SK-N-SH (cell line): ENCODE measurements at regions not wholly inside any gene's neighbourhood (a gene's known extent, or its start where the extent isn't known, plus 50 kb on each side); places are given as distances from the start of the nearest gene placed in this dataset.

Experiments used
- CTCF ChIA-PET: fragments of 300-600, 350-600 bp; formaldehyde crosslinking; extraction: SDS; loops from one replicate; lab custom pipeline; 2021; lab: Yijun Ruan, JAX
- POLR2A ChIA-PET: fragments of 350-600 bp; sonication (Branson Sonifier 250); formaldehyde crosslinking; extraction: SDS; loops from one replicate; lab custom pipeline; 2020; ENCODE audit warnings: antibody characterized with exemption, inconsistent platforms; lab: Yijun Ruan, JAX
- DNase-seq: peaks from one replicate; pipeline ENCODE4 v3.0.0; 2012
- H2AFZ ChIP-seq: fragments of 200-600 bp; sonication (generic); 2 replicates; pipeline ENCODE4 v1.8.1; 2016; ENCODE audit warnings: antibody characterized with exemption, mild to moderate bottlenecking, low read depth
- H3F3A ChIP-seq: fragments of 200-600 bp; sonication (generic); replicated peaks from 2 replicates; pipeline ENCODE3; 2016; ENCODE audit warnings: antibody characterized with exemption, mild to moderate bottlenecking; ENCODE audit not compliant: insufficient read depth
- H3K27ac ChIP-seq, 2 experiments: fragments of 200-500 bp in 1 of 2; fragments of 200-600 bp in 1 of 2; sonication (Bioruptor generic) in 1 of 2; sonication (generic), shearing (Covaris generic) in 1 of 2; 2 replicates each; pipeline versions ENCODE4 v1.5.1 to v1.6.1; 2014 to 2016; ENCODE audit warnings: low read depth in 2 of 2, inconsistent platforms in 1 of 2, low read length in 1 of 2, mild to moderate bottlenecking in 1 of 2, mixed read lengths in 1 of 2
- H3K27me3 ChIP-seq: fragments of 200-600 bp; sonication (generic), shearing (Covaris generic); 2 replicates; pipeline ENCODE4 v1.6.1; 2016; ENCODE audit warnings: mixed run types; ENCODE audit not compliant: insufficient read depth
- H3K36me3 ChIP-seq, 2 experiments: fragments of 200-500 bp in 1 of 2; fragments of 200-600 bp in 1 of 2; sonication (Bioruptor generic) in 1 of 2; sonication (generic) in 1 of 2; replicated peaks in 1 of 2; 2 replicates each; pipeline versions ENCODE3 to v1.5.1; 2014 to 2016; ENCODE audit warnings: low read length in 1 of 2, mild to moderate bottlenecking in 1 of 2; ENCODE audit not compliant: insufficient read depth in 2 of 2, control insufficient read depth in 1 of 2
- H3K4me1 ChIP-seq, 2 experiments: fragments of 200-500 bp in 1 of 2; fragments of 200-600 bp in 1 of 2; sonication (Bioruptor generic) in 1 of 2; sonication (generic), shearing (Covaris generic) in 1 of 2; 2 replicates each; pipeline versions ENCODE4 v1.5.1 to v1.6.1; 2014 to 2016; ENCODE audit warnings: low read depth in 1 of 2, low read length in 1 of 2, mixed run types in 1 of 2; ENCODE audit not compliant: insufficient read depth in 2 of 2, control insufficient read depth in 1 of 2
- H3K4me2 ChIP-seq: fragments of 200-600 bp; sonication (generic), shearing (Covaris generic); 2 replicates; pipeline ENCODE4 v1.6.1; 2017; ENCODE audit warnings: mixed run types
- H3K4me3 ChIP-seq, 2 experiments: fragments of 200-500 bp in 1 of 2; fragments of 200-600 bp in 1 of 2; sonication (Bioruptor generic) in 1 of 2; sonication (generic), shearing (Covaris generic) in 1 of 2; 2 replicates each; pipeline versions ENCODE4 v1.5.1 to v1.8.1; 2014 to 2016; ENCODE audit warnings: low read depth in 2 of 2, inconsistent platforms in 1 of 2, low read length in 1 of 2, mild to moderate bottlenecking in 1 of 2, mixed read lengths in 1 of 2, moderate library complexity in 1 of 2
- H3K79me2 ChIP-seq: fragments of 200-600 bp; sonication (generic); 2 replicates; pipeline ENCODE4 v1.8.1; 2017; ENCODE audit warnings: mild to moderate bottlenecking; ENCODE audit not compliant: insufficient read depth
- H3K9ac ChIP-seq: fragments of 200-600 bp; sonication (generic); 2 replicates; pipeline ENCODE4 v1.6.1; 2017; ENCODE audit warnings: mixed run types
- H3K9me2 ChIP-seq: fragments of 200-600 bp; sonication (generic); 2 replicates; pipeline ENCODE4 v1.6.1; 2017; ENCODE audit warnings: mixed run types
- H3K9me3 ChIP-seq: fragments of 200-600 bp; sonication (generic); 2 replicates; pipeline ENCODE4 v1.6.1; 2017; ENCODE audit warnings: mixed run types, mild to moderate bottlenecking, moderate library complexity
- H4K20me1 ChIP-seq: fragments of 200-600 bp; sonication (generic); 2 replicates; pipeline ENCODE4 v1.6.1; 2017; ENCODE audit warnings: mild to moderate bottlenecking, mixed run types; ENCODE audit not compliant: insufficient read depth
- FOXM1 ChIP-seq: IDR thresholded peaks from 2 replicates; pipeline ENCODE4 v1.4.0; 2012; ENCODE audit warnings: low read depth, mild to moderate bottlenecking
- JUND ChIP-seq: IDR thresholded peaks from 2 replicates; pipeline ENCODE4 v1.4.0; 2012
- MEF2A ChIP-seq: IDR thresholded peaks from 2 replicates; pipeline ENCODE4 v1.4.0; 2012; ENCODE audit warnings: low read depth, borderline replicate concordance
- NRF1 ChIP-seq: IDR thresholded peaks from 2 replicates; pipeline ENCODE4 v1.6.1; 2012; ENCODE audit warnings: low read depth, mild to moderate bottlenecking, low read length
- RFX5 ChIP-seq: IDR thresholded peaks from 2 replicates; pipeline ENCODE4 v1.6.1; 2012; ENCODE audit warnings: mild to moderate bottlenecking, improper control_type of control experiment, low read length
- RXRA ChIP-seq: IDR thresholded peaks from 2 replicates; pipeline ENCODE4 v1.4.0; 2012; ENCODE audit warnings: low read depth, mild to moderate bottlenecking, borderline replicate concordance
- WGBS: methylation state at CpG from one replicate; pipeline ENCODE4 v1.1.6; 2017; ENCODE audit warnings: low lambda C conversion rate; 5-methylcytosine and 5-hydroxymethylcytosine counted together
- TF ChIP-seq, protein P1 (sequence below): fragments of 150-350 bp; IDR thresholded peaks from 2 replicates; pipeline ENCODE4 v1.6.1; 2016; ENCODE audit warnings: mild to moderate bottlenecking, low read depth, low read length
- TF ChIP-seq, protein P2 (sequence below): IDR thresholded peaks from 2 replicates; pipeline ENCODE4 v1.4.0; 2012; ENCODE audit warnings: low read depth
- TF ChIP-seq, protein P3 (sequence below): fragments of 150-350 bp; IDR thresholded peaks from 2 replicates; pipeline ENCODE4 v1.6.1; 2017; ENCODE audit warnings: antibody characterized with exemption, low read length, low read depth, borderline replicate concordance
- TF ChIP-seq, protein P4 (sequence below): IDR thresholded peaks from 2 replicates; pipeline ENCODE4; 2012
- TF ChIP-seq, protein P5 (sequence below): IDR thresholded peaks from 2 replicates; pipeline ENCODE4 v1.4.0; 2012; ENCODE audit warnings: low read depth, borderline replicate concordance

DNA sequence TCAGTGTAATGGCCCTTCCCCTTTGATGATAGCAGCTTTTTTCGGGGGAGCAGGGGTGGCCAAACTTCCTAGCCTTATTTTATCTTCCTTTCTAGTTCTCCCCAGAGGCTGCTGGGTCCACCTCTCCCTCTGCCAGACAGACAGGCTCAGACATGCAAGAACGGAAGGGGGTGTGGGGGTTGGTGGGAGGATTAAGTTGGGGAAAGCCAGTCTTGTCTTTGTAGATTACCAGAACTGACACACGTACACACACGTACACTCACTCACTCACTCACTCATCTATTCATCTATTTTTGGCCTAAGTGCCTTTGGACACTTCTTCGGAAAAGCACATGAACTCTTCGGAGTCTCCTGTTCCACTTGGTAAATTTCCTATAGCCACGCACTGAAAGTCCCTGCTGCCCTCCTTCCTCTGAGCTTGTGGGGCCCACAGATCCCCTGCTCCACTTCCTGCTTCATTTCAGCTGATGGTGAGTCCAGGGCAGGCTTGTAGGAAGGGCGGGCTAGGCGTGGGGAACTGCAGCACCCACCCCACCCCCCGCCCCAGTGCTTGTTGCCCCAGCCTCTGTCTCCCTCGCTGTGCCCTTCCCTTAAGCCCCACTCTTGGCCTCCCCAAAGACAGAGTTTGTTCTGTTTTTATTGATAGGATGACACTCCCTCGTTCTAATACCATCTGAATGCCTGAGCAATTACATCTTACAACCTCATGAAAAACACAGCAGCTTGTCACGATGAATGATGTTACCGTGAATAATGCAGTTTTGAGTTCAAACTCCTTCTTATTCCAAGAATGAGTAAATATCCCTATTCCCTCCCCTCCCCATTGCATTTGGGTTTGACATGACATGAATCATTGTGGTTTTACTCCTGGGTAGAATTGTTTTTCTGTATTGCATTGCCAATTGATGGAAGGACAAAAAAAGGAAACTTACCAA is 60.7 kb upstream of the ATP5PO start (continued):
- TF ChIP-seq, protein P1, sequence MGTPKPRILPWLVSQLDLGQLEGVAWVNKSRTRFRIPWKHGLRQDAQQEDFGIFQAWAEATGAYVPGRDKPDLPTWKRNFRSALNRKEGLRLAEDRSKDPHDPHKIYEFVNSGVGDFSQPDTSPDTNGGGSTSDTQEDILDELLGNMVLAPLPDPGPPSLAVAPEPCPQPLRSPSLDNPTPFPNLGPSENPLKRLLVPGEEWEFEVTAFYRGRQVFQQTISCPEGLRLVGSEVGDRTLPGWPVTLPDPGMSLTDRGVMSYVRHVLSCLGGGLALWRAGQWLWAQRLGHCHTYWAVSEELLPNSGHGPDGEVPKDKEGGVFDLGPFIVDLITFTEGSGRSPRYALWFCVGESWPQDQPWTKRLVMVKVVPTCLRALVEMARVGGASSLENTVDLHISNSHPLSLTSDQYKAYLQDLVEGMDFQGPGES = no peak
- TF ChIP-seq NRF1 = no peak
- TF ChIP-seq, protein P2, sequence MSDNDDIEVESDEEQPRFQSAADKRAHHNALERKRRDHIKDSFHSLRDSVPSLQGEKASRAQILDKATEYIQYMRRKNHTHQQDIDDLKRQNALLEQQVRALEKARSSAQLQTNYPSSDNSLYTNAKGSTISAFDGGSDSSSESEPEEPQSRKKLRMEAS = peak; percentile 45; the same call in 1 of the 2 replicates
- TF ChIP-seq, protein P3, sequence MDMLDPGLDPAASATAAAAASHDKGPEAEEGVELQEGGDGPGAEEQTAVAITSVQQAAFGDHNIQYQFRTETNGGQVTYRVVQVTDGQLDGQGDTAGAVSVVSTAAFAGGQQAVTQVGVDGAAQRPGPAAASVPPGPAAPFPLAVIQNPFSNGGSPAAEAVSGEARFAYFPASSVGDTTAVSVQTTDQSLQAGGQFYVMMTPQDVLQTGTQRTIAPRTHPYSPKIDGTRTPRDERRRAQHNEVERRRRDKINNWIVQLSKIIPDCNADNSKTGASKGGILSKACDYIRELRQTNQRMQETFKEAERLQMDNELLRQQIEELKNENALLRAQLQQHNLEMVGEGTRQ = no peak
- TF ChIP-seq RFX5 = no peak
- TF ChIP-seq, protein P4, sequence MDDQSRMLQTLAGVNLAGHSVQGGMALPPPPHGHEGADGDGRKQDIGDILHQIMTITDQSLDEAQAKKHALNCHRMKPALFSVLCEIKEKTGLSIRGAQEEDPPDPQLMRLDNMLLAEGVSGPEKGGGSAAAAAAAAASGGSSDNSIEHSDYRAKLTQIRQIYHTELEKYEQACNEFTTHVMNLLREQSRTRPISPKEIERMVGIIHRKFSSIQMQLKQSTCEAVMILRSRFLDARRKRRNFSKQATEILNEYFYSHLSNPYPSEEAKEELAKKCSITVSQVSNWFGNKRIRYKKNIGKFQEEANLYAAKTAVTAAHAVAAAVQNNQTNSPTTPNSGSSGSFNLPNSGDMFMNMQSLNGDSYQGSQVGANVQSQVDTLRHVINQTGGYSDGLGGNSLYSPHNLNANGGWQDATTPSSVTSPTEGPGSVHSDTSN = peak; percentile 98
- TF ChIP-seq, protein P5, sequence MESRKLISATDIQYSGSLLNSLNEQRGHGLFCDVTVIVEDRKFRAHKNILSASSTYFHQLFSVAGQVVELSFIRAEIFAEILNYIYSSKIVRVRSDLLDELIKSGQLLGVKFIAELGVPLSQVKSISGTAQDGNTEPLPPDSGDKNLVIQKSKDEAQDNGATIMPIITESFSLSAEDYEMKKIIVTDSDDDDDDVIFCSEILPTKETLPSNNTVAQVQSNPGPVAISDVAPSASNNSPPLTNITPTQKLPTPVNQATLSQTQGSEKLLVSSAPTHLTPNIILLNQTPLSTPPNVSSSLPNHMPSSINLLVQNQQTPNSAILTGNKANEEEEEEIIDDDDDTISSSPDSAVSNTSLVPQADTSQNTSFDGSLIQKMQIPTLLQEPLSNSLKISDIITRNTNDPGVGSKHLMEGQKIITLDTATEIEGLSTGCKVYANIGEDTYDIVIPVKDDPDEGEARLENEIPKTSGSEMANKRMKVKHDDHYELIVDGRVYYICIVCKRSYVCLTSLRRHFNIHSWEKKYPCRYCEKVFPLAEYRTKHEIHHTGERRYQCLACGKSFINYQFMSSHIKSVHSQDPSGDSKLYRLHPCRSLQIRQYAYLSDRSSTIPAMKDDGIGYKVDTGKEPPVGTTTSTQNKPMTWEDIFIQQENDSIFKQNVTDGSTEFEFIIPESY = peak; percentile 83; the same call in 1 of the 2 replicates
- peak; percentile 82; the same call in 1 of the 2 replicates for TF ChIP-seq RXRA
- TF ChIP-seq JUND = peak; percentile 92
- TF ChIP-seq FOXM1 = peak; percentile 37; the same call in 1 of the 2 replicates
- TF ChIP-seq MEF2A = peak; percentile 46; the same call in 1 of the 2 replicates

DNA sequence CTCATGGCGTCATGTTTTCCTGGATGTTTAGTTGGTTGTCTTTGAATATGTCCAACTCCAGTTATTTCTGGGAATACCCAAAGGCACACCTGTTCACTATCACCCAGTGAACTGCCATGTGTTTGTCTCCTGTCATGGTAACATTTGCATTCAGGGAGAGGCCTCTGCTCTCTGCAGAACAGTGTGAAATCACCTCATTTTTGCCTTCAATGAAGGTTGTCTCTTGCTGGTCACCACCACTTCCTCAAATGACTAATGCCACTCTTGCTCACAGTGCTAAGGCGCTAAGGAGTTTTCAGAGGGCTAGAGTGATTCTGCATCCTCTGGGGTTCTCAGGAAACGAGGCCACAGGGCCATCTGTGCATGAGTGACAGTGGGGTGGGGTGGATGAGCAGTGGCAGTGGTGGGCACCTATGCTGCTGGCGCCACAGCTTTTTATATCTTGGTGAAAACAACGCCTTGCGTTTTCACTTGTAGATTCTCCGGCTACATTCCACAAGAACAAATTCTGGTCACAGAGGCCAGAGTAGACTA is 60.0 kb upstream of the ATP5PO start:
- POLR2A ChIA-PET = no interaction called here
- Histone ChIP-seq H3K36me3 (no peaks in the 10 kb centered on the region), H3K4me3 (no peak overlapping the region), H3K4me2 (peak overlapping the region; percentile 68), H3K27me3 (no peaks in the 10 kb centered on the region), H3K9me3 (no peaks in the 10 kb centered on the region), H2AFZ (no peak overlapping the region), H3K9ac (peak overlapping the region; percentile 56), H3F3A (peaks cover 30% of the 10 kb centered on the region), H3K79me2 (no peaks in the 10 kb centered on the region), H4K20me1 (no peaks in the 10 kb centered on the region), H3K9me2 (no peaks in the 10 kb centered on the region), H3K4me1 (peaks cover 2 to 30% of the 10 kb centered on the region in 2 experiments; a peak in 3 of 4 replicates), H3K27ac (peak overlapping the region; percentile 79 to 97; a peak in 3 of 4 replicates)
- CTCF ChIA-PET = no interaction called here
- no peak for TF ChIP-seq MEF2A
- TF ChIP-seq, protein P2 = 0 out of 2 replicates have a peak, but pooled peaks have one; percentile 13
- no peak for DNase-seq
- WGBS = 75% methylated on average over 7 of the region's 7 CpGs
